GM06990 (cell line): ENCODE measurements at regions not wholly inside any gene's neighbourhood (a gene's known extent, or its start where the extent isn't known, plus 50 kb on each side); places are given as distances from the start of the nearest gene placed in this dataset.

Source experiments
- DNase-seq: peaks from one replicate; pipeline ENCODE4 v3.0.0-alpha.2; 2011; ENCODE audit not compliant: insufficient read length; ENCODE audit errors: extremely low read depth
- H3K27me3 ChIP-seq: replicated peaks from 2 replicates; pipeline ENCODE4 v1.6.0; 2011; ENCODE audit warnings: low read length; ENCODE audit not compliant: control insufficient read depth, insufficient read depth
- H3K36me3 ChIP-seq: 2 replicates; pipeline ENCODE4 v1.5.1; 2011; ENCODE audit warnings: low read length; ENCODE audit not compliant: control insufficient read depth, insufficient read depth
- H3K4me3 ChIP-seq: replicated peaks from 2 replicates; pipeline ENCODE4 v1.5.1; 2011; ENCODE audit warnings: low read depth, mild to moderate bottlenecking, control low read depth, low read length
- CTCF ChIP-seq: IDR thresholded peaks from 2 replicates; pipeline ENCODE4 v1.5.1; 2011; ENCODE audit warnings: low read length, control low read depth, mild to moderate bottlenecking, inconsistent platforms; ENCODE audit not compliant: insufficient read depth, poor library complexity, severe bottlenecking

GRCh38 chr6:45783716-45784115 lies 231.9 kb downstream of the CLIC5 start:
- H3K27me3 ChIP-seq: no peaks in the 10 kb centered on the region
- no peak for DNase-seq
- no peak overlapping the region for H3K4me3 ChIP-seq
- TF ChIP-seq CTCF: no peak
- H3K36me3 ChIP-seq: no peaks in the 10 kb centered on the region

- H3K4me3 ChIP-seq: no peak overlapping the region
- no peak for TF ChIP-seq CTCF
- DNase-seq: no peak
- no peaks in the 10 kb centered on the region for H3K27me3 ChIP-seq
- no peaks in the 10 kb centered on the region for H3K36me3 ChIP-seq
Observed at GRCh38 chr6:45781890-45782289, 233.8 kb downstream of the CLIC5 start.

DNA sequence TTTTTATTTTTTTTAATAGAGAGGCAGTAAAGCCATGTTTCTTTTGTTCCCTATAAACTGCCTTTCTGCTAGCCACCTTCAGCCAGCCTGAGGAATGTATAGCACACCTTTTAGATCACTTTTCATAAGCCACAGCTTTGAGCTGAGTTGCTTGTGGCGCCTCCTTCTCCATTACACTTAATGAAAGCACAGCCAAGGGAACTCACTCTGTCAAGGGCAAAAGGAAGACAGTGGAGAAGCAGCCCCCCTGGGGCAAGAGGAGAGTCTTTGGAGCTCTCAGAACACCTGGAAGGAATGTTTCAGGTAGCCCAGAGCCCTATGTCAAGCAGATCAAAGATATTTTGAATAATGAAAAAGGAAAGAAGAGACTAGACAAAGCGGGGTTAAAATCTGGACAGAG lies 235.1 kb downstream of the CLIC5 start:
- no peaks in the 10 kb centered on the region for H3K27me3 ChIP-seq
- no peak for DNase-seq
- H3K4me3 ChIP-seq: no peak overlapping the region
- no peak for TF ChIP-seq CTCF
- H3K36me3 ChIP-seq: no peaks in the 10 kb centered on the region

GRCh38 chr6:45775026-45775697 lies 240.5 kb downstream of the CLIC5 start:
- Histone ChIP-seq H3K36me3 (no peaks in the 10 kb centered on the region), H3K27me3 (peaks cover 2% of the 10 kb centered on the region), H3K4me3 (no peak overlapping the region)
- no peak for DNase-seq
- TF ChIP-seq CTCF: no peak

DNA sequence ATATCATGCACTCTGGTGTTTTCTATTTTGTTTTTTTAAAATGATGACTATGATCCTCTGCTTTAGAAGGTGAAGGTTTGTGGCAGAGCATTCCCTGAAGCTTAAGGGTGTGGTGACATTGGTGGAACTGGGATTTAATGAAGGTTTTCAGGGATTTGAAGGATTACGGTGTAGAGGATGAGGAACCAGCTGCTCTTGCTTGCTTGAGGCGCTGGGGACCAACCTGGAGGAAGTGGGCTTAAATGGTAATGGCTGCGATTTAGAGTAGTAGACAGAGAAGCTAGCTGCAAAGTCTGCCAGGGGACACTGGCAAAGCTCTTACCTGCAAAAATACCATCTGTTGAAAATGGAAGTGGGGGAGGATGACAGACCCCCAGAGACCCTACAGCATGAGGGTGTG lies 241.8 kb downstream of the CLIC5 start:
- no peaks in the 10 kb centered on the region for H3K36me3 ChIP-seq
- no peak for TF ChIP-seq CTCF
- H3K4me3 ChIP-seq: no peak overlapping the region
- peaks cover 2% of the 10 kb centered on the region for H3K27me3 ChIP-seq
- no peak for DNase-seq
